CD14-positive monocyte (primary cell): ENCODE measurements at regions not wholly inside any gene's neighbourhood (a gene's known extent, or its start where the extent isn't known, plus 50 kb on each side); places are given as distances from the start of the nearest gene placed in this dataset.

Experiments
- DNase-seq, 3 donors: peaks; one replicate each; pipeline ENCODE4 v3.0.0-alpha.2; 2011 to 2022
- H2AFZ ChIP-seq: 2 replicates; pipeline ENCODE4 v1.6.0; 2012; ENCODE audit warnings: mild to moderate bottlenecking, low read depth, low read length, inconsistent platforms; ENCODE audit not compliant: insufficient read depth, poor library complexity, severe bottlenecking
- H3K27ac ChIP-seq, 2 donors: 1 replicate in 1 of 2; 2 replicates in 1 of 2; pipeline ENCODE4 v1.5.1; 2012 to 2013; ENCODE audit warnings: low read length in 2 of 2, control low read depth in 1 of 2, inconsistent platforms in 1 of 2, low read depth in 1 of 2, mild to moderate bottlenecking in 1 of 2
- H3K27me3 ChIP-seq, 2 donors: one replicate each; pipeline versions ENCODE4 v1.6.0 to v1.6.1; 2011 to 2013; ENCODE audit warnings: low read length in 2 of 2; ENCODE audit not compliant: control insufficient read depth in 2 of 2, insufficient read depth in 2 of 2
- H3K36me3 ChIP-seq, 2 donors: replicated peaks in 1 of 2; 1 replicate in 1 of 2; 2 replicates in 1 of 2; pipeline versions ENCODE4 v1.5.1 to v1.6.1; 2012 to 2013; ENCODE audit warnings: low read length in 2 of 2, control low read depth in 1 of 2, inconsistent platforms in 1 of 2, mild to moderate bottlenecking in 1 of 2; ENCODE audit not compliant: insufficient read depth in 2 of 2, control insufficient read depth in 1 of 2
- H3K4me1 ChIP-seq, 2 donors: 1 replicate in 1 of 2; 2 replicates in 1 of 2; pipeline versions ENCODE4 v1.5.1 to v1.6.1; 2012 to 2013; ENCODE audit warnings: low read length in 2 of 2, control low read depth in 1 of 2, inconsistent platforms in 1 of 2, mild to moderate bottlenecking in 1 of 2, moderate library complexity in 1 of 2; ENCODE audit not compliant: insufficient read depth in 2 of 2, control insufficient read depth in 1 of 2
- H3K4me2 ChIP-seq: replicated peaks from 2 replicates; pipeline ENCODE3; 2012; ENCODE audit warnings: low read length, moderate library complexity, mild to moderate bottlenecking; ENCODE audit not compliant: poor library complexity, severe bottlenecking; ENCODE audit errors: extremely low read depth
- H3K4me3 ChIP-seq, 3 experiments: fragments of 200-600 bp in 1 of 3; sonication (generic) in 1 of 3; replicated peaks in 1 of 3; 1 replicate in 2 of 3; 2 replicates in 1 of 3; pipeline ENCODE4 v1.5.1; 2011 to 2013; ENCODE audit warnings: low read length in 3 of 3, mild to moderate bottlenecking in 3 of 3, control low read depth in 2 of 3, low read depth in 2 of 3, inconsistent platforms in 1 of 3, moderate library complexity in 1 of 3
- H3K79me2 ChIP-seq: 2 replicates; pipeline ENCODE4 v1.6.0; 2012; ENCODE audit warnings: mild to moderate bottlenecking, control low read depth, inconsistent platforms, low read length, moderate library complexity; ENCODE audit not compliant: insufficient read depth
- H3K9ac ChIP-seq: 2 replicates; pipeline ENCODE4 v1.6.0; 2017; ENCODE audit warnings: low read length, mild to moderate bottlenecking; ENCODE audit not compliant: insufficient read depth, poor library complexity, severe bottlenecking
- H3K9me3 ChIP-seq, 2 donors: replicated peaks in 1 of 2; 1 replicate in 1 of 2; 2 replicates in 1 of 2; pipeline versions ENCODE4 v1.5.1 to v1.6.1; 2012 to 2013; ENCODE audit warnings: low read length in 2 of 2, control low read depth in 1 of 2; ENCODE audit not compliant: control insufficient read depth in 1 of 2, insufficient read depth in 1 of 2
- H4K20me1 ChIP-seq: 2 replicates; pipeline ENCODE4 v1.6.0; 2012; ENCODE audit warnings: mild to moderate bottlenecking, low read length, control low read depth, moderate library complexity; ENCODE audit not compliant: insufficient read depth
- H3K27ac Mint-ChIP-seq, 7 donors: one replicate each; pipeline ENCODE4 v1.8.0; 2020; ENCODE audit warnings: mild to moderate bottlenecking in 7 of 7, mixed read lengths in 7 of 7, moderate library complexity in 6 of 7, inconsistent platforms in 2 of 7
- H3K27me3 Mint-ChIP-seq, 3 donors: one replicate each; pipeline ENCODE4 v1.8.0; 2021 to 2022; ENCODE audit warnings: low read depth in 3 of 3, mild to moderate bottlenecking in 3 of 3, mixed read lengths in 3 of 3, moderate library complexity in 3 of 3, inconsistent platforms in 1 of 3
- H3K36me3 Mint-ChIP-seq, 2 donors: one replicate each; pipeline ENCODE4 v1.8.0; 2020; ENCODE audit warnings: mixed read lengths in 2 of 2, inconsistent platforms in 1 of 2, mild to moderate bottlenecking in 1 of 2
- H3K4me1 Mint-ChIP-seq: one replicate; pipeline ENCODE4 v1.8.0; 2020; ENCODE audit warnings: mild to moderate bottlenecking, mixed read lengths
- H3K4me3 Mint-ChIP-seq, 2 donors: one replicate each; pipeline ENCODE4 v1.8.0; 2020; ENCODE audit warnings: mild to moderate bottlenecking in 2 of 2, mixed read lengths in 2 of 2, moderate library complexity in 1 of 2
- H3K9me3 Mint-ChIP-seq, 7 donors: one replicate each; pipeline ENCODE4 v1.8.0; 2020 to 2022; ENCODE audit warnings: mixed read lengths in 7 of 7, mild to moderate bottlenecking in 6 of 7, moderate library complexity in 6 of 7, inconsistent platforms in 2 of 7
- CTCF ChIP-seq: fragments of 200-600 bp; IDR thresholded peaks from one replicate; pipeline ENCODE4 v1.8.0; 2022; ENCODE audit warnings: antibody characterized with exemption, mild to moderate bottlenecking
- WGBS: methylation state at CpG from one replicate; pipeline ENCODE4 v1.1.5; 2013; ENCODE audit warnings: missing lambda C conversion rate; ENCODE audit not compliant: insufficient coverage; 5-methylcytosine and 5-hydroxymethylcytosine counted together
- intact Hi-C, 2 donors: fragments of 100-400 bp; cut with micrococcal nuclease; formaldehyde crosslinking; loops; one replicate each; pipeline versions ENCODE4 v1.15.0 to v1.15.1; 2023

GRCh38 chr13:22108283-22108942, 437.5 kb downstream of the FGF9 start:
- no CpG with 5 or more reads among the region's 3 CpGs for WGBS
- H3K27ac ChIP-seq, result no peak overlapping the region
- no peaks in the 10 kb centered on the region for H4K20me1 ChIP-seq
- H3K36me3 Mint-ChIP-seq, result no peaks in the 10 kb centered on the region
- H3K27me3 Mint-ChIP-seq, result no peaks in the 10 kb centered on the region
- no peak overlapping the region for H3K4me2 ChIP-seq
- H2AFZ ChIP-seq, result no peak overlapping the region
- no peaks in the 10 kb centered on the region for H3K27me3 ChIP-seq
- intact Hi-C loops, result no loop called here
- H3K27ac Mint-ChIP-seq, result peak overlapping the region in 2 of 7 donors; percentile 43 to 46
- H3K4me3 ChIP-seq, result no peak overlapping the region
- no peak for TF ChIP-seq CTCF
- no peaks in the 10 kb centered on the region for H3K9me3 ChIP-seq
- H3K4me1 ChIP-seq, result no peaks in the 10 kb centered on the region
- H3K79me2 ChIP-seq, result no peaks in the 10 kb centered on the region
- H3K4me1 Mint-ChIP-seq, result peaks cover 1% of the 10 kb centered on the region
- H3K9ac ChIP-seq, result no peak overlapping the region
- no peaks in the 10 kb centered on the region for H3K36me3 ChIP-seq
- H3K4me3 Mint-ChIP-seq, result no peak overlapping the region
- H3K9me3 Mint-ChIP-seq, result peaks cover 2 to 28% (median 11%) of the 10 kb centered on the region in 7 donors
- peak in 1 of 3 donors; percentile 28 for DNase-seq

GRCh38 chr13:22108979-22109378, 438.1 kb downstream of the FGF9 start:
- intact Hi-C loops, result no loop called here
- H3K27me3 ChIP-seq, result no peaks in the 10 kb centered on the region

More at GRCh38 chr13:22108979-22109378, 438.1 kb downstream of the FGF9 start:
- no peaks in the 10 kb centered on the region for H3K36me3 ChIP-seq
- H2AFZ ChIP-seq, result no peak overlapping the region
- no peak overlapping the region for H3K4me3 ChIP-seq
- H3K79me2 ChIP-seq, result no peaks in the 10 kb centered on the region
- H3K9ac ChIP-seq, result no peak overlapping the region
- no peak overlapping the region for H3K4me3 Mint-ChIP-seq
- no peak overlapping the region for H3K4me2 ChIP-seq
- no peak for TF ChIP-seq CTCF
- H3K9me3 Mint-ChIP-seq, result peaks cover 2 to 27% (median 12%) of the 10 kb centered on the region in 7 donors
- H3K4me1 ChIP-seq, result peaks cover 4% of the 10 kb centered on the region in 2 donors
- no peaks in the 10 kb centered on the region for H3K36me3 Mint-ChIP-seq
- no peak overlapping the region for H3K27ac Mint-ChIP-seq
- H3K4me1 Mint-ChIP-seq, result peaks cover 6% of the 10 kb centered on the region
- H3K27me3 Mint-ChIP-seq, result no peaks in the 10 kb centered on the region
- DNase-seq, result no peak
- no peak overlapping the region for H3K27ac ChIP-seq
- no peaks in the 10 kb centered on the region for H4K20me1 ChIP-seq
- no peaks in the 10 kb centered on the region for H3K9me3 ChIP-seq
- WGBS, result 88% methylated on average over 1 of the region's 4 CpGs
